ENCODE measurements at regions not wholly inside any gene's neighbourhood (a gene's known extent, or its start where the extent isn't known, plus 50 kb on each side); places are given as distances from the start of the nearest gene placed in this dataset.
A peak's percentile ranks its signal among the peaks of the same experiment; 100 is the strongest.

- TF ChIP-seq CTCF (IDR thresholded peaks at IDR 0.05), result no peak
- H3K4me3 ChIP-seq, result no peak overlapping the region
- DNase-seq (ENCODE audit: low spot score) (no peak), ATAC-seq (ENCODE audit: insufficient number of reproducible peaks, low FRiP score, low read depth) (no peak)
- no peak overlapping the region for H3K27ac ChIP-seq
- peaks cover 0 to 19% of the 10 kb centered on the region in 2 donors for H3K4me1 ChIP-seq (ENCODE audit: control insufficient read depth in 1 of 2, low read depth in 2 of 2)
- no peaks in the 10 kb centered on the region for H3K9me3 ChIP-seq
- H3K36me3 ChIP-seq, result no peaks in the 10 kb centered on the region
- no peaks in the 10 kb centered on the region for H3K27me3 ChIP-seq (replicated peaks; ENCODE audit: insufficient read depth)
Observed at GRCh38 chr9:16203729-16204573, 651.1 kb downstream of the CCDC171 start.

- Histone ChIP-seq H3K36me3 (no peaks in the 10 kb centered on the region), H3K4me1 (ENCODE audit: control insufficient read depth in 1 of 2, low read depth in 2 of 2) (peaks cover 0 to 19% of the 10 kb centered on the region in 2 donors), H3K9me3 (no peaks in the 10 kb centered on the region), H3K27ac (no peak overlapping the region), H3K27me3 (replicated peaks; ENCODE audit: insufficient read depth) (no peaks in the 10 kb centered on the region), H3K4me3 (no peak overlapping the region)
- ATAC-seq (ENCODE audit: insufficient number of reproducible peaks, low FRiP score, low read depth), result no peak
- no peak for TF ChIP-seq CTCF (IDR thresholded peaks at IDR 0.05)
- no peak for DNase-seq (ENCODE audit: low spot score)
Observed at GRCh38 chr9:16205455-16205854, 652.6 kb downstream of the CCDC171 start.

GRCh38 chr9:16206518-16206917 lies 653.7 kb downstream of the CCDC171 start:
- DNase-seq (ENCODE audit: low spot score) (no peak), ATAC-seq (ENCODE audit: insufficient number of reproducible peaks, low FRiP score, low read depth) (no peak)
- Histone ChIP-seq H3K4me3 (no peak overlapping the region), H3K4me1 (ENCODE audit: control insufficient read depth in 1 of 2, low read depth in 2 of 2) (peaks cover 0 to 19% of the 10 kb centered on the region in 2 donors), H3K27ac (no peak overlapping the region), H3K36me3 (no peaks in the 10 kb centered on the region), H3K9me3 (no peaks in the 10 kb centered on the region), H3K27me3 (replicated peaks; ENCODE audit: insufficient read depth) (no peaks in the 10 kb centered on the region)
- TF ChIP-seq CTCF (IDR thresholded peaks at IDR 0.05), result no peak

GRCh38 chr9:16207161-16207560 lies 654.3 kb downstream of the CCDC171 start:
- DNase-seq (ENCODE audit: low spot score) (no peak), ATAC-seq (ENCODE audit: insufficient number of reproducible peaks, low FRiP score, low read depth) (no peak)
- peak overlapping the region; percentile 28 for H3K4me3 ChIP-seq
- TF ChIP-seq CTCF (IDR thresholded peaks at IDR 0.05), result no peak
- H3K27me3 ChIP-seq (replicated peaks; ENCODE audit: insufficient read depth), result no peaks in the 10 kb centered on the region
- H3K27ac ChIP-seq, result peak overlapping the region in 1 of 2 donors; percentile 22
- H3K36me3 ChIP-seq, result no peaks in the 10 kb centered on the region
- no peaks in the 10 kb centered on the region for H3K9me3 ChIP-seq
- peaks cover 0 to 19% of the 10 kb centered on the region in 2 donors for H3K4me1 ChIP-seq (ENCODE audit: control insufficient read depth in 1 of 2, low read depth in 2 of 2)

GRCh38 chr9:16210440-16210839 lies 657.6 kb downstream of the CCDC171 start:
- no peak overlapping the region for H3K27ac ChIP-seq
- ATAC-seq (ENCODE audit: insufficient number of reproducible peaks, low FRiP score, low read depth) (no peak), DNase-seq (ENCODE audit: low spot score) (no peak)
- no peak overlapping the region for H3K4me3 ChIP-seq
- no peak for TF ChIP-seq CTCF (IDR thresholded peaks at IDR 0.05)
- no peaks in the 10 kb centered on the region for H3K36me3 ChIP-seq
- H3K27me3 ChIP-seq (replicated peaks; ENCODE audit: insufficient read depth), result no peaks in the 10 kb centered on the region
- peaks cover 9 to 30% of the 10 kb centered on the region in 2 donors for H3K4me1 ChIP-seq (ENCODE audit: control insufficient read depth in 1 of 2, low read depth in 2 of 2)
- no peaks in the 10 kb centered on the region for H3K9me3 ChIP-seq

Measured in thoracic aorta (tissue), 2 donors.